NOMO-1 treated with DMSO at 0.1 percent for 48 hours (cell line): ENCODE measurements at regions not wholly inside any gene's neighbourhood (a gene's known extent, or its start where the extent isn't known, plus 50 kb on each side); places are given as distances from the start of the nearest gene placed in this dataset.
A peak's percentile ranks its signal among the peaks of the same experiment; 100 is the strongest.
"Not testable (repeated sequence)": the region's sequence is repeated elsewhere in the genome, so short reads cannot be mapped to it uniquely, and the experiment has no call there.

Source experiments
- DNase-seq: peaks from one replicate; lab custom pipeline; 2025; ENCODE audit not compliant: unreplicated experiment; lab: John Stamatoyannopoulos, UW

DNA sequence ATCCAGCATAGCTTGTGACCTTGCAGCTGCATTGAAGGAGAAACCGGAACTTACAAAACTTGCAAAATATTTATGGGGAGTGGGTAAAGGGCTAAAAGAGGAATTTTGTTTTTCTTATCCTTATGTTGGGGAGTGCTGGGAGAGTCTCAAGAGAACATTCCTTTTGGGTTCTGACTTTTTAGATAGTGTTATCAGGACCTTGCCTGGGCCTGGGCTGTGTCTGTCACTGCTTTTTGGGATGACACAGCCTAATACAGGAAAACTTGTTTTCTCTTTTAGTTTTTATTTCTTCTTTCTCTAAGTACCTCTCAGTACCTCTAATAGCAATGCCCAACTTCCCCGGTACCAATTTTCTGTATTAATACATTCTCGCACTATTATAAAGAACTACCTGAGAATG, 850.6 kb downstream of the RPS29 start:
- DNase-seq = no peak

DNA sequence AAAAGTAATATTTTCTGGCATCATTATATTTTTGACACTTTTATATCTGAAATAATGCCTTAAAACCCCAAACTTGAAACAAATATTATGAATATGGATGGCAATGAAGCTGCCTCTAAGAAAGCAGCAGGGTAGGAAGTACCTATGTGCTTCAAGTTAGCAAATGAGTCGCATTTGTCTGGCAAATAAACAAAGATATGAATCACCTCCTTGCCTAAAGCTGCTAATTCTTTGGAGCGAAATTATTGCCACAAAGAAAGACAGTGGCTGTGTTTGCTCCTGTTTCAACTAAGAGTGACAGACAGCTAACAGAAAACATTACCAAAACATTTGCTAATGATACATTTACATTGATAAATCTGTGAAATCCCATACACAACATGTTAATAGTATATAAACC, 854.9 kb downstream of the RPS29 start:
- DNase-seq = no peak

DNA sequence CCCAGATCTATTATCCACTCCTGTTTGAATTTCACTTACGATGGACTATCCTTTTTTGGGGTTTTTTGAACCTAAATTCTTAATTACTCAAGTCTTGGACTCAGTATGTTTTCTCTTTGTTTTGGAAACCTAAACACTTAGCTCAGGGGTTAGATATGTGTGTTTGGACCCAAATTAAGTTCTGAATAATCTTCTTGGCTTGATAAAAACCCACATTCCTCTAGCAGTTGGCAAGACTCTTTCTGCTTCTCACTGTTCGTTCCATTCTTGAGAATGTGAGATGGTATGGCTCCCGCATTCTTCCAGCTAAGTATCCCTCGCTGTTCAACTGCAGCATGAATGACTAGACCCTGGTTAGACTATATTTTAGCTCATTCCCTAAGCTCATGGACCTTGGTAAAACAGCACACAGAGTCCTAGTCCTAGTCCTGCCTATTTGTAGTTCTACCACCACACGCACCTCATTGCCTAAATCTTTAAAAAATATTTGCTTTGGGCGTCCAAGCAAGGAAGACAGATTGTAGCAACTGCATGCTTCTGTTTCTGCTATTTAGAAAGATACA, 860.0 kb downstream of the RPS29 start:
- DNase-seq = no peak

DNA sequence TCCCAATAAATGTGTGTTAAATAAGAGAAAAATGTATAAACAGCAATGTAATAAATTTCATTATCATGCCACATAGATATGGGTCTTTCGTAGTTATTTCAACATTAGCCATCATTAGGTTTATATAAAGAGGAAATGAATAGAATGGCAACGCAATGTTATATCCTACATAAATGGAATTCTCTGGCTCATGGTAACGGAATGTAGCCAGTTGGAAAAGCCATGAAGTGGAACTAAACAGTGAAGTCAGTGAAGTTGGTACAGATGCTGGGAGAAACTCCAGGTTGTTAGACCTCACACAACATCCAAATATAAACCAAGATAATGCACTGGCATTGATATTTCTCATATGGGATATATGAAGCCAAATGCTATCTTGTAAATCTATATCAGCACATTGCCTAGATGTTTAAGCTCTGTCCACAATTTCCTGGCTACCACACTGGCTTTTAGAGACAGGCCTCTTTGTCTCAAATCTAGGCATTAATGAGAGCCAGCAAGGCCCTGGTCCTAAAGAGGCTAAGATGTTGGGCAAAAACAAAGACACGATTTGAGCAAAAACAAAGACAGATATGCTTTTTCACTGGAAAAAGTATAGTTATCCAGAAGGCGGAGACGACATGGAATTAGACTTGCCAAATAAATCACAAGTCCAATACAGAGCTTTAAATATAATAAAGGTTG, 861.0 kb downstream of the RPS29 start:
- no peak for DNase-seq

- DNase-seq = no peak
Measured at GRCh38 chr14:48723841-48724495, 862.2 kb downstream of the RPS29 start.

DNA sequence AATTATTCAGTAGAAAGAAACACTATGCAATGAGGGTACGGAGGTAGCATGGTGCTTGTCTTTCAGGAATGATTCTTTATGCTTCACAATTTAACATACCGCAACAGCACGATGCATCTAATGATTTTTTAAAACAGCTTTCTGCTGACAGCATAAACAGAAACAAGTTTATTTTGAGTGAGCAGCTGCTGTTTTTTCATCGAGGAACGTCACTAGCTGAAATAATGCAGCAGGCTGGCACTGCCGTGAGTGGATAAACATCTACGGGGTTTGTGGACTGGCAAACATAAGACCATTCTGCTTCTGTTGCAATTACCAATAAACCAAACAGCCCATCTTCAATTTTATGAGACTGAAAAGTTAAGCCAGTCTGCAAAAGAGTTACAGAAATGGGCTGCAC, 871.8 kb downstream of the RPS29 start:
- DNase-seq = no peak

DNA sequence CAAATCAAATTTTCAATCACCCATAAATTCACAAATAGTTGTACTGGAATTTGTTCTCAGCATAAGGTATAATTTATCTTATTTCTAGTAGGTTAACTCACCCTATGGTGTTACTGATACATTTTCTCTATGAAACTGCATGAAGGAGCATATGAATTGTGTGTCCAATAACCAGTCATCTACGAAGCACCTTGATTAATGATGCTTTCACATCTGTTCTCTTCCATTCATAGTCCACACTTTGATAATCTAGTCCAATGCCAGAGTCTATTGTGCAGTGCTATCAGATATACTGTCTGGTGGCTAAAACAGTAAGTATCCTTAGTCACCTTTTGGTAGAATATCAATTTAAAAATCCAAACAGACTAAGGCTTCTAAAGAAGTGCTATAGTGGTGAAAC, 876.0 kb downstream of the RPS29 start:
- DNase-seq = no peak

DNA sequence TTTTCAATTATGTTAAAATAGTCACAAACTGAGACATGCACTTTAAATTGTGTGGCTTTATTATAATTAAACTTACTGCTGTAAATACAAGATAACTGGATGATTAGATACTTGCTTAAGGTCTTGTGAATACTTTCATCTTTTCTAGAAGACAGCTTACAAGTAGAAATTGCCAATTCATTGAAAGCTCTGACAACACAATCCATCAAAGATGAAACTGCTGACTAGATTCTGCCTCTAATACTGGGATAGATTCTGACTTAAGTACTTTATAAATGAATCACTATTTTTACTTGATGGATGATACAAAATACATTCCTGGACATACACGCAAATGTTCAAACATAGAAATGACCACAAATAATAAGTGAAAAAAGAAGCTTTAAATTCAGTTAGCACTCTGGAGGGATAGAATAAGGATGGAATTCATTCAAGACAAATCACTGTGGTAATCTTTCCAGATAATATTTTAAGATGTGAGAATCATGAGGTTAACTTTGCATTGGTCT, 876.8 kb downstream of the RPS29 start:
- DNase-seq = no peak

DNA sequence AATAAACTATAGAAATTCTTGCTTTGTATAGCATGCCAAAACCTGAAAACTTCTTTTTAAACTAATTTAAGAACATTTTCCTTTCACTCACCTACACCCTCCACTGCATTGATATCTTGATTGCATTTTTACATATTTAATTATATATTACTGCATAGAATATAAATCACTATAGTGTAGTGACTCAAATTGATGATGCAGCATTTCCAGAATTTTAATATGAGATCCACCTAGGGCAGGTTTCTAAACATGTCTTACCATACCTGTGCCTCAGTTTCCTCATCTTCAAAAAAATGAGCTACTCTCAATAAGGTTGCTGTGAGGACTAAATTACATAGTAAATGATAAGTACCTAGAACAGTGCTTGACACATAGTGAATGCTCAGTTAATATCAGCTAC, 881.5 kb downstream of the RPS29 start:
- DNase-seq = no peak

GRCh38 chr14:48703728-48704467, 882.3 kb downstream of the RPS29 start:
- no peak for DNase-seq

- DNase-seq = not testable (repeated sequence)
Measured at GRCh38 chr14:48697362-48697761, 888.8 kb downstream of the RPS29 start.

DNA sequence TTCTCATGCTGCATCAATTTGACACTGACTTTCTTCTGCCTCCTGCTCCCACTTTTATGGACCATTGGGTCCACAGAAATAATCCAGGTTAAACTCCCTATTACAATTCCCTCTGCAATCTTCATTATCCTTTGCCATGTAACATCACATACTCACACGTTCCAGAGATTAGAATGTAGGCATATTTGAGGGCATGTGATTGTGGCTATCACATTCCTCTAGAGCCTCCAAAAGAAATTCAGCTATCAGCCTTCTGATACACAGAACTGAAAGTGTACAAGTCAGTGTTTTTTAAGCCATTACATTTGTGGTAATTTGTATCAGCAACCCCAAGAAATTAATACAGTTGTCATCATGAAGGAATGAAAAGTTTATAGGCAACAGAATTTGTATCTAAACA, 892.4 kb downstream of the RPS29 start:
- DNase-seq = no peak

DNA sequence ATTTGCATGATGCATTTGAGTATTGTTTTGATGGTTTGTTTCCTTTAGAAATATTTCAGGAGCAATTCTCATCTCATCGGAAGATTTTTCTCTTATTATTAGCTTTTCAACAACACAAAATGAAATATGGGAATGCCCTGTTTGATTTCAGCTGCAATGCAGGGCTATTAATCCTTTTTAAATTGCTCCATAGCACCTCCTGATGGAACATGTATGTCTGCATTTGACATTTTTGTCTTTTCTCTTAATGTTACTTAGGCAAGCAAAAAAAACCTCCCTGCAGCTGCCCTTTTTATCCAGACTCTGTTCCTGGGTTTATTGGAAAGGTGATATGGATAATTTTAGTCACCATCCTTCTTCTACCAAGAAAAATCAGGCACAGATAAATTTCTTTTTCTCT, 895.8 kb downstream of the RPS29 start:
- DNase-seq = no peak

- DNase-seq = no peak
Measured at GRCh38 chr14:48686650-48687049, 899.5 kb downstream of the RPS29 start.

DNA sequence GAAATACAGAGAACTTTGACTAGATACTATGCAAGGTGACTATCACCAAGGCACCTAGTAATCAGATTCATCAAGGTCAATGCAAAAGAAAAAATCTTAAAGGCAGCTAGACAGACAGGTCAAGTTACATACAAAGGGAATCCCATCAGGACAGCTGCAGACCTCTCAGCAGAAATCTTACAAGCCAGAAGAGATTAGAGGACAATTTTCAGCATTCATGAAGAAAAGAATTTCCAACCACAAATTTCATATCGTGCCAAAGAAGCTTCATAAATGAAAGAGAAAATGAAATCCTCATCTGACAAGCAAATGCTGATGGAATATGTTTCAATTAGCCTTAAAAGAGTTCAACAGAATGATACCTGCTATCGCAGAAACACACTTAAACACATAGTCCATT, 913.7 kb downstream of the RPS29 start:
- DNase-seq = no peak

DNA sequence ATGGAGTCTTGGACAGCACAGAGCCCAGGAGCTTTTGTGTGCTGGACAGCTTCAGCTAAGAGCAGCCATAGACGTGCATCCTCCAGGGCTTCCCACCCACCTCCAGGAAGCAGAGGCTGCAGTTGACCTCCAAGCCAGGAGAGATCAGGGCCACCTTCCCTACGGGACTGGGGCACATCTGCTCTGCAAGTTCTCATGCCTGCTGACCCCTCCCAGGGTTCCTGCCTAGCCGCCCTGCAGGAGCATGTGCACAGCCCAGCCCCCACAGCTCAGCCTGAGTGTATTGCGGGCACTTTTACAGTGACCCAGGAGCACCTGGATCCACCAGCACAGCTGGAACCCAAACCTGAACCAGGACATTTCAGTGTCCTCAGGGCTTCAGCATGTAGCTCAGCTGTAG, 915.2 kb downstream of the RPS29 start:
- no peak for DNase-seq

DNA sequence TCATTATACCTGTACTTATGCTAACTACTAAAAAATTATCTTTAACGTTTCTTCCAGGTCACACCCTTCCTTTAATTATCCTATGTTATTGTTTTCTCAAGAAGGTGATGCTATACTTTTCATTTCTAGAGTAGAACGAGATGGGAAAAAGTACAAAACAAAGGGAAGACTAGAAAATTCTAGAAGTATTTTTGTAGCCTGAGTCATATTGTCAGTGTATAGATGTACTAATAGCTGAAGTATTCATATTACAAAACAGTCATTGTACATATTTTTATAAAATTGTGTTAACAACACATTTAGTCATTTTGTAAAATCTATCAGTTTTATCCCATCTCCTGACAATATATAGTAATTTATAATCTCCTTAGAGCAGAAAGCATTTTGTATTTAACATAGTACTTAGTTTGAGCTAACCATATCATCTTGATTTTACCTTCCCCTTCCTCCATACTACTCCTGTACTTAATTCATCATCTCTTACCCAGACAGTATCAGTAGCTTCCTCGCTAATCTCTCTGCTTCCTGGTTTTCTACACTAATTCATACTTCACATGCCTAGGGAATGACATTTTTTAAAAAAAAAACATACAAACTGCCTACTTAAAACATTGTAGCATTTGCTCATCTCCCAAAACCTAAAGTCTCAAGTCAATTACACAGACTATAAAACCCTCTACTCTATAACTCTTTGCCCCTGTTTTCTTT, 920.9 kb downstream of the RPS29 start:
- DNase-seq = no peak

DNA sequence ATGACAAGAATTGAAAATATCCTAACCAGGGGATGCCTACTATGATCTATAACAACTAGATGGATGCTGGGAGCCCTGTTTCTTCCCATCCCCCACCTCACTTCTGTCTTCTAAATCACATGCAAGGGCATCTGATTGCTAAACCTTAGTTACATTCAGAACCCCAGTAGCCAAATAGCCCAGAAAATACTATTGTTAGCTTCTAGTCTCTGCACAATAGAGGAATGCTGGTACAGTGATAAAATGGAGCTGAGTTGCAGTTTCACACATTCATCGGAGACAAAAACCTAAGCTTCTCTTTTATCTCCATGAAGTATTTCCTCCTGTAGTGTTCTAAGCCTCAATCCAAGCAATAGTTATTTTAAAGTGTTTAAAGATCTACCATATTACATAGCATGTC, 942.9 kb downstream of the RPS29 start:
- DNase-seq = no peak

DNA sequence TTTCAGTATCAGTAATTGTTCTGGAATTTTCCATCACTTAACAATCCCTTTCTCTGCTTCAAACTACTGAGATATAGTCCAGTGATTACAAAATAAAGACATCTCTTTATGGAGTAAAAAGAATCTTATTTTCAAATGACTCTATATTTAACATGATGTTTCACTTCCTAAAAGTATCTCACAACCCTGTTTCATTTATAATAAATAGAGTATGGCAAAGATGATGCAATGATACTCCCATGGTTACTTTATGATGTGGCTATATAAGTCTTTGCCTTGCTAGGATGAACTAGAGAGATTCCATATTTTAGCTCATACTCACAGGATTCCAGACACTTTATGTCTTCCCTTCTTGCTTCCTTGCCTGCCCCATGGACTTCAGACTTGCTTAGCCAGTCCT, 953.5 kb upstream of the MDGA2 start:
- peak; percentile 30 for DNase-seq

- DNase-seq = no peak
Measured at GRCh38 chr14:48622980-48623379, 947.6 kb upstream of the MDGA2 start.

GRCh38 chr14:48618057-48618456, 942.7 kb upstream of the MDGA2 start:
- DNase-seq = no peak
